ENCODE measurements at regions not wholly inside any gene's neighbourhood (a gene's known extent, or its start where the extent isn't known, plus 50 kb on each side); places are given as distances from the start of the nearest gene placed in this dataset.

DNA sequence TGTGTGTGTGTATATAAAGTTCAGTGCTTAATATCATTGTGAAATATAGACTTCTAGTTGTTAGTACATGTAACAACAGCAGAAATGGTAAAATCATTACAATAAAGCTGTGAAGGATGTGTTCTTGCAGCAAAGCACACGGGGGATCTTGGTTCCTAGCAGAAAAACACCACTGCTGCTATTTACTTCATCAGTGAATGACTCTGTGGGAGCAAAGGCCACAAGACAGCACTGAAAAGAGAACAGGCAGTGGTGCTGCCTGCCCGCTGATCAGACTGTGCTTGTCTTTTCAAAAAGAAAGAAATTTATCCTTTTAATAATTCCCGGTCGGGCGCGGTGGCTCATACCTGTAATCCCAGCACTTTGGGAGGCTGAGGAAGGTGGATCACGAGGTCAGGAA, 689.9 kb upstream of the CITED2 start:
- no peak for DNase-seq

DNA sequence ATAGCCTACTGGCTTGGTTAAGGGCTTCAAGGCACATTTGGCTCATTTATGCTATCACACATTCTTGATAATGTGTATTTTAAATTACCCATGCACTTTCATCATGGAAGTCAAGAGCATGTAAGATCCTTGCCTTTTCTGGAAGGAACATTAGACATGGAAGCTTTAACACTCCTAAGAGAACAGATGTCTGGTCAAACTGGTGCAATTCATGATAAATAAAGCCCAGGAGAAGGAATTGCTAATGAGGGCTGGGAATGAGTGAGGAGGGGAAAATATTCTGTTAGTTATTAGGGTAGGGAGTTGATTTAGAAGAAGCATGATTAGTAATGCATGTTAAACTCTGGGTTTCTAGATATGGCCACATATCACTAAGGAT, 688.6 kb upstream of the CITED2 start:
- DNase-seq = no peak

DNA sequence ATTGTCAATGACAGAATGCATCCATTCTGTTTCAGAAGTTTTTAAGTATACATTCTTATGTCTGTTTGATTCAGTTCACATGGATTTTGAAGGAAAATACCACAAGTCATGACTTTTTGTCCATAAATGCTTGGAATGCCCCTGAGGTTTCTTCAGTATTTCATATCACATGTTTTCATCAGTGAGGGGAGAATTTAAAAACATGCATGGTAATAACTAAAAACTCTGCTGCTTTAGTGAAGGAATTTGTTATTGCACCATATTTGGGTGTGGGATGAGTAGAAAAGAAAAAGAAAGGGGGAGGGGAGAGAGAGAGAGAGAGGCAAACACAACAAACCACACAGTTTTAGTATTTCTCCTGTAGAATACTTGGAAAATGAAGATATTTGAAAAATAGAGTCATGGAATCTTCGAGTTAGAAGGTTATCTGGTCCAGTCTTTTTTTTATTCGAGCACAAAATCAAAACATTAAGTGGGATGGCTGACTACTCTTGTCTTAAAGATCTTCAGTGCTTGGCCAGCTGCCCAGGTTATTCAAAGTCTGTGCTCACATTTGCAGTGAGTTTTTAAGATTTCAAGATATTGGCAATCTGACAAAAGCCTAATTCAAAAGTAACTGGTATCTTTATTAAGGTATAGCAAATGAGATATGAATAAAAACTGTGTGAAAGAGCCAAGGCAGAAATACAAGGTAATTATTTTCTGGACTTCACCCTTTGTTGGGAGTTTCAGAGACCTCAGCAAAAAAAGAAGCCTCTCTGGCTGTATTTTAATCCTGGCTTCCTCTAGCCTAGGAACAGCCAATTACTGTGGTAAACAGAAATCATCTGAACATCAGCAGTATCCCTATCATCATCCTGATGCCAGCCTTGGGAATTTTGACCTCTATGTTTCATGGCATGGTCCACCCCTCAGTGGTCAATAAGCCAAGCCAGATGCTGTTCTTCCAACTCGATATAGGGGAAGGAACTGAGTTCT, 687.9 kb upstream of the CITED2 start:
- no peak for DNase-seq

GRCh38 chr6:140061110-140062042, 686.9 kb upstream of the CITED2 start:
- DNase-seq = no peak

DNA sequence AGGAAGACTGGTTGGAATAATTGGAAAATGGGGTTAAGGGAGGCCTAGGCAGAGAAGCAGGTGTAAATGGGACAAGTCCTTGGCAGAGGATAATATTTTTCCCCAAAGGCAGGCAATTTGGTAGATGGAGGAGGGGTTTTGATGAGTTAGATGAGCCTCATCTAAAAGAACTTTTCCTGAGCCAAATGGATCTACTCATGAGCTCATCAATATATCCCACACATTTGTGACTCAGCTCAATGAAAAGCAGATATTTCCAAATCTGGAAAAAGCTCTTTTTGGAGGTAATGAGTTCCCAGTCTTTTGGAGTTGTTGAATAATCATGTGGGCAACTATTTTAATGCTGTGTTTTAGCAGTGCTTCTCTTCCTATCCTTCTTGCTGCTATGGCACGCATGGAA, 685.5 kb upstream of the CITED2 start:
- no peak for DNase-seq

DNA sequence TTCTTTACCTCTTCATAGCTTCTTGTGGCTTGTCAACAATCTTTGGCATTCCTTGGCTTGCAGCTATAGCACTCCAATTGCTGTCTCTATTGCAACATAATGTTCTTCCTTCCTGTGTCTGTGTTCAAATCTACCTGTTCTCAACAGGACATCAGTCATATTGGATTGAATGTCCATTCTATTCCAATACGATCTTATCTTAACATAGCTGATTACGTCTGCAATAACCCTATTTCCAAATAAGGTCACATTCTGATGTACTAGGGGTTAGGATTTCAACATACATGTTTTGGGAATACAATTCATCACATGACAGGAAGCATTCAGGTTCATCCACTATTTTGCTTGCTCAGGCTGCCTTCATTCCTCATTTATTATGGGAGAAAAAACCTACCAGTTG, 684.4 kb upstream of the CITED2 start:
- DNase-seq = no peak

- no peak for DNase-seq
Observed at GRCh38 chr6:140052736-140053729, 678.6 kb upstream of the CITED2 start.

DNA sequence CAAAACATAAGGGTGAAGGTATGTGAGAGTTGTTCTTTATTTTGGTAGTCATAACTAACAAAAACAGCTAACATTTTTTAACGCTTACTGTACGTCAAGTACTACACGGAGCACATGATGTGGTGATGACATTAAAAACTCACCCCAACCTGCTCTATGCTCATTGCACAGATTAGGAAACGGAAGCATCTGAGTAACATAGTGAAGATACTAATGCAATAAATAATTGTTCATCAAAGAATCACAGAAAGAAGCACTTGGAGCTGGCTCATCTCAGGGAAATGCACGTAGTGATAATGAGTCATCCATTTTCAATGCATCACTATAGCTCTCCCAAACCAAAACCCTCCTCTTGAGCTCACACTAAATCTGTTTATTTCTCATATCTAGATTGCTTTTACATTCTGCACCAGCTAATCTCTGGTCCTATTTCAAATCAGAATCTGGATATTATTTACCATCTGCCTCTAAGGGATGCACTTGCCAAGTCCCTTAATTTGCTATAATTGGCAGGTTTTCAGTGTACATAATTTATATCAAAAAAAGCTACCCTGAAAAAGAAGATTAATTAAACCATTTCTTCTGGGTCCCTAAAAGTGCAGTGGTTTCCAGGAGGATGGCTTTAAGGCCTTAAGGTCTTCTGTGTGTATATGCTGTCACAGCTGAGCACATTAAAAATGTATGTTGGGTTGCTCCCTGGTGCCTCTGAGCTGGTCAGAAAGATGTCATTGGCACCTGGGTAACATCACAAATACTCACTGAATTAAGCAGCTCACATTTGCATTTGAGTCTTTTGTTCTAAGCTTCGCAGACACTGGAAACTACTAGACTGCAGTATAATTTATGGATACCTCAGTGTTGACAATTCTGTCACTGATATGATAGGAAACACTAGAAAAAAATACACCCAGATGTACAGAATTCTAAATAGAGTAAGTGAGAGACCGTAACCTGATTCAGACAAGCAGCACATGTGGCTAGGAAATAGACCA, 677.4 kb upstream of the CITED2 start:
- no peak for DNase-seq

DNA sequence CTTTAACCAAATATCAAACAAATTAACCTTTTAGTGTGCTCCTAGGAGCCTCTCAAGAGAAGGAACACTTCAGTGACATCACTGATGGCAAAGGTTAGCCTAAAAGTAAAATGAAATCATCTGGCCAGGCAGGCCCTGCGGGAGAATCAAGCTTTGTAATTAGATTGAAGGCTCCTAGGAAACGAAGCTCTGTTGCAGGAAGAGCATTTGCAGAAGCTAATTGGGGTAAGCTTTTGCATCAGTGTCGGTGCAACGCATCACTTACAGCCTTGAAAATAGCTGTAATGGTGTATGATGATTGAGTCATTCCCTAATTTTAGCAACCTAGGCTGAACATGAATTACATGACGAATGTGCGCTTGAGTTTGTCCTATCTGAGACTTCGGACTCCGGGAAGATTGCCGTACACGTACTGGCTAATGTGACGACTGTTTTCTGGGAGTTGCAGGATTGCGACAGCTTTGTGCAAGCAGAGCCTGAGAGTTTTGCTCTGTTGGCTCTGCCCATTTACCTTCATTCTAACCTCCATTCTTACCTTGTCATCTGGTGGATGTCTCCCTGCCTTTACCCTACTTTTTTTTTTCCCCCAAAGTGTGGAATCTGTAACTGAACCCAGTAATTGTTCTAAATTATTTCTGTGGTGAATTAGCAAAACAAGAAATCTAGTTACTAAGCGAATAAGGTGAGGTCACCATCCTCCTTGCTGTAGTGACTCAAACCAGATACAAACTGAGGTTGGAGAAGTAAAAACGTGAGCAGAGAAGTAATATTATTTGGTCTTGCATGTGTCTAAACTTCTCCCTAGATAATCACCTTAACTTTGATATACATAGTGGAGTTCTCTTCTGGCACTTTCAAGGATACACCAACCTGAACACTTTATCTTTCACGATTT, 675.9 kb upstream of the CITED2 start:
- DNase-seq = peak; percentile 53

- DNase-seq = no peak
Observed at GRCh38 chr6:140049251-140049650, 674.8 kb upstream of the CITED2 start.

- no peak for DNase-seq
Observed at GRCh38 chr6:140048202-140048790, 673.8 kb upstream of the CITED2 start.

GRCh38 chr6:140047321-140047720, 672.9 kb upstream of the CITED2 start:
- no peak for DNase-seq

DNA sequence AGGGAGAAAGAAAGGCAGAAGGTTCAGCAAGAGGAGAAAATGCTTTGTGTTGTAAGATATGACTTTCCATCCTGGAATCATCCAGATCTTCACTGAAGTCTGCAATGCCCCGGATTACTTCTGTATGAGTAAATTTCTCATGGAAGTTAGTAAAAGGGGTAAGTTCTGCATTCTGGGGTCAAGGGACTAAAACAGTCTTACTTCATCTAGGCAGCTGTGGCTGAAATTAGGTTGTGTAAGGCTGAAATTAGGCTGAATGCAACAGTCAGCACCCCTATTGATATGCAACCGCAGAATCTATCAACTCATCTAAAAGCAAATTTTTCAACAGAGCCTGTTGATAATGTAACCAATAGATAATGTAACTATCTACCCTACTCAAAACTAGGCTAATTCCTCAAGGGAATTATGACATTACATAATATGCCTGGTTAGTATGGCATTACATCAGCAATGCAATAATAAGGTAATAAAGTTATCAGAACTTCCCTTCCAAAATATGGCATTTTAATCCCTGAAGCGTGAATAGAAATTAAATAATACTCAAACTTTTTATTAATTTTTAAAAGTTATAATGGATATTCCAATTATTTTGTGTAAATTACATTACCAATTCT, 671.7 kb upstream of the CITED2 start:
- no peak for DNase-seq

- DNase-seq = no peak
Observed at GRCh38 chr6:140045116-140045515, 670.7 kb upstream of the CITED2 start.

- no peak for DNase-seq
Observed at GRCh38 chr6:140044626-140045025, 670.2 kb upstream of the CITED2 start.

GRCh38 chr6:140043762-140044378, 669.4 kb upstream of the CITED2 start:
- DNase-seq = no peak

DNA sequence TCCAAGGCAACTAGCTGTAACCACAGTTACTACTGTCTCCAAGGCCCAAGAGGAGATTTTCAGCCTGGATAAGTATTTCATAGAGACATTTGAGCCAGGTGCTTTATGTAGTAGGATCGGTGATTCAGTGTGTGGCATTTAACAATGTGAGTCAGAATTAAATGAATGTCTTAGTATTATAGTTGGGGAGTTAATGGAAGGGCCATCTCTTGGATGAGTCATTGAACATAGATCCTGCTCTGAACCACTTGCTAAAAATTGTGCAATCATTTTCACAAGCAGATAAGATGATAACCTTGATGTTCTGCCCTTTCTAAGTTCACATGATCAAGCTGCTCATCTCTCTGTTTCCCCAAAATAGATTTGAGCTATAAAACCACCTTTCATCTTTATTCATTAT, 668.9 kb upstream of the CITED2 start:
- DNase-seq = no peak

DNA sequence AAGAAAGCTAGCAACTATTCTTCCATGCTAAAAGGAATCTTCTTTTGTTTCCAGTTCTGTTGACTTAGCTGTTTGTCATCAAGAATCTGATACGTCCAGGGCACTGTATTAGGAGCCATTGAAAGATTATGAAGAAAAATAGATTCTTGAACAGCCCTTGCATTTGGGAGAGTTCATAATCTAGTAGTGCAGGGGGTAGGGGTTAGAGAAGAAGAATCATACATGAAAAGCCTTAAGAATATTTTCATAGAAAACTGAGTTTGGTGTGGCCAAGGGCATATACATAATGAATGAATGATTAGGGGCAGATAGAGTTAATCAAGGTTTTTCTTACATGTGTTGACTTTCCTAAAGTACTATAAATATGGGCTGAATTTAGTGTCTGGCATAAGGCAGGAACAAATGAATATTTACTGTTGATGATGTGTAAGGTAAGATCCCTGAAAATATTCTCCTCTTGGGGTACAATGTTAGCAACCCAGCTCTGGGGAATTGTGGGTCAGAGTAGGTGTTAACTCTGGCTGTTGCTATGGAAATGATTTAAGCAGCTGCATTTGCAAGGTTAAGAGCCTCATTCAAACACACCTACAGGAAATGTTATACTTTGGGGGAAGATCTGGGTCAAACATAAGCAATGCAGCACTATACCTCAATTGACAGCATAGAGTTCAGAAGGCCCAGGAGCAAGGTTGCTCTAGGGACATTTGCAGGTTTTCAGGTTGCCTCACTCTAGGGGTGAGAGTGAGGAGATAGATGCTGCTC, 667.3 kb upstream of the CITED2 start:
- no peak for DNase-seq
